GM12878 (cell line): ENCODE measurements at regions not wholly inside any gene's neighbourhood (a gene's known extent, or its start where the extent isn't known, plus 50 kb on each side); places are given as distances from the start of the nearest gene placed in this dataset.

Experiments used
- ATAC-seq: fragments of 200-7000 bp; cut with Tn5 transposase; 3 replicates; pipeline ENCODE4 v1.9.1; 2020; ENCODE audit warnings: mild to moderate bottlenecking, moderate library complexity
- BruUV-seq: library from RNA; stranded (reverse); fragments of 400-500 nt; replicated peaks from 2 replicates; lab custom pipeline; 2021; lab: Mats Ljungman, UMichigan
- CTCF ChIA-PET: fragments of 300-600 bp; sonication (Branson Sonifier 250); formaldehyde crosslinking; extraction: SDS; loops from one replicate; lab custom pipeline; 2021; ENCODE audit warnings: inconsistent platforms; lab: Yijun Ruan, JAX
- POLR2A ChIA-PET: fragments of 350-600 bp; formaldehyde crosslinking; extraction: SDS; loops from one replicate; lab custom pipeline; 2021; ENCODE audit warnings: inconsistent platforms; lab: Charles Lee
- RAD21 ChIA-PET: fragments of 300-600 bp; sonication (Branson Sonifier 250); formaldehyde crosslinking; loops from one replicate; lab custom pipeline; 2023; ENCODE audit warnings: antibody characterized with exemption; ENCODE audit not compliant: unreplicated experiment; lab: Charles Lee
- SMC1A ChIA-PET: fragments of 300-600 bp; sonication (Branson Sonifier 250); formaldehyde crosslinking; loops from one replicate; lab custom pipeline; 2023; ENCODE audit not compliant: unreplicated experiment, uncharacterized antibody; lab: Charles Lee
- DNase-seq: peaks from one replicate; pipeline ENCODE4 v3.0.0-alpha.2; 2011; ENCODE audit warnings: low read depth, low spot score
- FAIRE-seq: peaks from 3 replicates; lab custom pipeline; 2011; peaks lifted over from hg19 to GRCh38; lab: Jason Lieb, UNC
- H2AFZ ChIP-seq: 2 replicates; pipeline ENCODE4 v1.6.0; 2011; ENCODE audit warnings: low read depth, low read length, control low read depth; ENCODE audit not compliant: control insufficient read depth
- H3K27ac ChIP-seq: 2 replicates; pipeline ENCODE4 v1.5.1; 2011; ENCODE audit warnings: control low read depth; ENCODE audit not compliant: control insufficient read depth, insufficient read depth
- H3K27me3 ChIP-seq, 2 experiments: replicated peaks in 1 of 2; 2 replicates each; pipeline versions ENCODE4 v1.6.0 to v1.6.1; 2011; ENCODE audit warnings: low read length in 1 of 2; ENCODE audit not compliant: control insufficient read depth in 2 of 2, insufficient read depth in 2 of 2
- H3K36me3 ChIP-seq, 2 experiments: 2 replicates each; pipeline ENCODE4 v1.5.1; 2011; ENCODE audit warnings: low read length in 1 of 2; ENCODE audit not compliant: control insufficient read depth in 2 of 2, insufficient read depth in 2 of 2
- H3K4me1 ChIP-seq: 2 replicates; pipeline ENCODE4 v1.6.1; 2011; ENCODE audit warnings: mild to moderate bottlenecking, low read length, moderate library complexity, mixed read lengths; ENCODE audit not compliant: control insufficient read depth, insufficient read depth
- H3K4me2 ChIP-seq: 2 replicates; pipeline ENCODE4 v1.6.0; 2011; ENCODE audit warnings: control low read depth; ENCODE audit not compliant: control insufficient read depth, insufficient read depth
- H3K4me3 ChIP-seq: fragments of 200-600 bp; sonication (generic); 2 replicates; pipeline ENCODE4 v1.5.1; 2016
- H3K79me2 ChIP-seq: 2 replicates; pipeline ENCODE4 v1.6.0; 2011; ENCODE audit warnings: low read length; ENCODE audit not compliant: control insufficient read depth, insufficient read depth
- H3K9ac ChIP-seq: 2 replicates; pipeline ENCODE4 v1.8.0; 2011; ENCODE audit warnings: low read length, control low read depth, mixed read lengths; ENCODE audit not compliant: control insufficient read depth, insufficient read depth
- H3K9me3 ChIP-seq: replicated peaks from 3 replicates; pipeline ENCODE4 v1.5.1; 2011; ENCODE audit warnings: mild to moderate bottlenecking, low read length; ENCODE audit not compliant: control insufficient read depth, insufficient read depth
- H4K20me1 ChIP-seq: 2 replicates; pipeline ENCODE4 v1.6.0; 2011; ENCODE audit not compliant: control insufficient read depth, insufficient read depth
- BHLHE40 ChIP-seq, 2 experiments: fragments of 450-650 bp in 1 of 2; IDR thresholded peaks; 2 replicates each; pipeline ENCODE4 v1.6.1; 2011 to 2017; ENCODE audit warnings: low read depth in 2 of 2, borderline replicate concordance in 1 of 2, improper control_type of control experiment in 1 of 2, low read length in 1 of 2, mild to moderate bottlenecking in 1 of 2
- BRCA1 ChIP-seq: IDR thresholded peaks from 2 replicates; pipeline ENCODE4 v1.6.1; 2011; ENCODE audit warnings: low read depth, low read length, improper control_type of control experiment
- CHD1 ChIP-seq: IDR thresholded peaks from 2 replicates; pipeline ENCODE4 v1.6.1; 2012; ENCODE audit warnings: low read depth, low read length, improper control_type of control experiment
- DPF2 ChIP-seq: fragments of 450-650 bp; IDR thresholded peaks from 2 replicates; pipeline ENCODE4 v1.6.1; 2017; ENCODE audit warnings: mild to moderate bottlenecking
- ESRRA ChIP-seq: IDR thresholded peaks from 2 replicates; pipeline ENCODE4 v1.6.1; 2012; ENCODE audit warnings: mild to moderate bottlenecking, low read length, improper control_type of control experiment
- HDGF ChIP-seq: fragments of 450-650 bp; IDR thresholded peaks from 2 replicates; pipeline ENCODE4 v1.6.1; 2016; ENCODE audit warnings: antibody characterized with exemption
- IRF4 ChIP-seq: IDR thresholded peaks from 2 replicates; pipeline ENCODE4 v1.6.1; 2011; ENCODE audit warnings: low read depth, low read length
- NBN ChIP-seq: fragments of 450-650 bp; IDR thresholded peaks from 2 replicates; pipeline ENCODE4 v1.6.1; 2016
- RAD51 ChIP-seq: fragments of 450-650 bp; IDR thresholded peaks from 2 replicates; pipeline ENCODE4 v1.6.1; 2016; ENCODE audit warnings: moderate library complexity, mild to moderate bottlenecking, inconsistent platforms
- TAF1 ChIP-seq: IDR thresholded peaks from 2 replicates; pipeline ENCODE4 v1.6.1; 2011; ENCODE audit warnings: mild to moderate bottlenecking, low read depth, low read length, borderline replicate concordance
- ZNF217 ChIP-seq: fragments of 450-650 bp; IDR thresholded peaks from 2 replicates; pipeline ENCODE4 v1.6.1; 2017; ENCODE audit warnings: antibody characterized with exemption, mild to moderate bottlenecking
- WGBS: methylation state at CpG from one replicate; pipeline ENCODE4 v1.1.6; 2016; ENCODE audit warnings: low lambda C conversion rate; ENCODE audit not compliant: insufficient replicate concordance, insufficient coverage; ENCODE audit errors: missing lambda C conversion rate; 5-methylcytosine and 5-hydroxymethylcytosine counted together
- in situ Hi-C: fragments of 300-500 bp; cut with MboI; formaldehyde crosslinking; loops from 9 replicates; pipeline ENCODE4 v1.14.3; 2018; ENCODE audit warnings: mixed read lengths
- intact Hi-C: fragments of 100-400 bp; cut with micrococcal nuclease; formaldehyde crosslinking; loops from one replicate; pipeline ENCODE4 v1.14.2; 2022; ENCODE audit not compliant: unreplicated experiment
- TF ChIP-seq, protein P1 (sequence below): fragments of 450-650 bp; IDR thresholded peaks from 2 replicates; pipeline ENCODE4 v1.6.1; 2017; ENCODE audit warnings: borderline replicate concordance
- TF ChIP-seq, protein P2 (sequence below): fragments of 450-650 bp; IDR thresholded peaks from 2 replicates; pipeline ENCODE4 v1.6.1; 2016; ENCODE audit warnings: mild to moderate bottlenecking
- TF ChIP-seq, protein P3 (sequence below): fragments of 450-650 bp; IDR thresholded peaks from 2 replicates; pipeline ENCODE4 v1.6.1; 2017; ENCODE audit warnings: mild to moderate bottlenecking

DNA sequence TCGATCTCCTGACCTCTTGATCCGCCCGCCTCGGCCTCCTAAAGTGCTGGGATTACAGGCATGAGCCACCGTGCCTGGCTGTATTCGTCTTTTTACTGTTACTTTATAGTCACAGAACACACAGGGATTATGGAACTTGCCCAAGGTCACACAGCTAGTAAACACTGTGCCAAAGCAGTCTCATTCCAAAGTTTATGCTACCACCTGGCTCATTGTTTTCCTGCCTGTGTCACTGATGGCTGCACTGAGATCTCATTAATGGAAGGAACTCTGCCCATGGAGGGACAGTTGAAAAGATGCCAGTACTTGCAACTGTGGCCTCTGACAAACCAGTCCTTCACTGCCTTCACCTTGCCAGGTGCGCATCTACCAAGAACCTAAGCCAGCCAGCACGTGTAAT is 517.7 kb downstream of the BCOR start:
- ChIA-PET SMC1A (no interaction called here), RAD21 (no interaction called here), POLR2A (no interaction called here), CTCF (interaction anchor here (0.6 kb wide), 1 partner anchor 33 kb away, joined by 3 read pairs; no protein-coding TSS in a partner anchor)
- no peak overlapping the region for H3K27ac ChIP-seq
- no peaks in the 10 kb centered on the region for H3K27me3 ChIP-seq
- no peaks in the 10 kb centered on the region for H3K36me3 ChIP-seq
- ATAC-seq (no peak), DNase-seq (no peak), FAIRE-seq (no peak)
- no peaks in the 10 kb centered on the region for H4K20me1 ChIP-seq
- H2AFZ ChIP-seq: no peak overlapping the region
- no peaks in the 10 kb centered on the region; the same call in 1 of the 2 replicates for H3K4me1 ChIP-seq
- intact Hi-C loops: no loop called here
- H3K9ac ChIP-seq: no peak overlapping the region
- no peaks in the 10 kb centered on the region for H3K79me2 ChIP-seq
- TF ChIP-seq BHLHE40 (IDR thresholded peaks at IDR 0.05; ENCODE audit: borderline replicate concordance in 1 of 2, low read depth in 2 of 2, low read length in 1 of 2) (no peak), IRF4 (no peak), ZNF217 (no peak), ESRRA (no peak), RAD51 (no peak), TAF1 (no peak), NBN (no peak), CHD1 (no peak), BRCA1 (no peak), HDGF (no peak), DPF2 (no peak)
- TF ChIP-seq, protein P1, sequence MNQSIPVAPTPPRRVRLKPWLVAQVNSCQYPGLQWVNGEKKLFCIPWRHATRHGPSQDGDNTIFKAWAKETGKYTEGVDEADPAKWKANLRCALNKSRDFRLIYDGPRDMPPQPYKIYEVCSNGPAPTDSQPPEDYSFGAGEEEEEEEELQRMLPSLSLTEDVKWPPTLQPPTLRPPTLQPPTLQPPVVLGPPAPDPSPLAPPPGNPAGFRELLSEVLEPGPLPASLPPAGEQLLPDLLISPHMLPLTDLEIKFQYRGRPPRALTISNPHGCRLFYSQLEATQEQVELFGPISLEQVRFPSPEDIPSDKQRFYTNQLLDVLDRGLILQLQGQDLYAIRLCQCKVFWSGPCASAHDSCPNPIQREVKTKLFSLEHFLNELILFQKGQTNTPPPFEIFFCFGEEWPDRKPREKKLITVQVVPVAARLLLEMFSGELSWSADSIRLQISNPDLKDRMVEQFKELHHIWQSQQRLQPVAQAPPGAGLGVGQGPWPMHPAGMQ: no peak
- TF ChIP-seq, protein P2, sequence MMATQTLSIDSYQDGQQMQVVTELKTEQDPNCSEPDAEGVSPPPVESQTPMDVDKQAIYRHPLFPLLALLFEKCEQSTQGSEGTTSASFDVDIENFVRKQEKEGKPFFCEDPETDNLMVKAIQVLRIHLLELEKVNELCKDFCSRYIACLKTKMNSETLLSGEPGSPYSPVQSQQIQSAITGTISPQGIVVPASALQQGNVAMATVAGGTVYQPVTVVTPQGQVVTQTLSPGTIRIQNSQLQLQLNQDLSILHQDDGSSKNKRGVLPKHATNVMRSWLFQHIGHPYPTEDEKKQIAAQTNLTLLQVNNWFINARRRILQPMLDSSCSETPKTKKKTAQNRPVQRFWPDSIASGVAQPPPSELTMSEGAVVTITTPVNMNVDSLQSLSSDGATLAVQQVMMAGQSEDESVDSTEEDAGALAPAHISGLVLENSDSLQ: no peak
- TF ChIP-seq, protein P3, sequence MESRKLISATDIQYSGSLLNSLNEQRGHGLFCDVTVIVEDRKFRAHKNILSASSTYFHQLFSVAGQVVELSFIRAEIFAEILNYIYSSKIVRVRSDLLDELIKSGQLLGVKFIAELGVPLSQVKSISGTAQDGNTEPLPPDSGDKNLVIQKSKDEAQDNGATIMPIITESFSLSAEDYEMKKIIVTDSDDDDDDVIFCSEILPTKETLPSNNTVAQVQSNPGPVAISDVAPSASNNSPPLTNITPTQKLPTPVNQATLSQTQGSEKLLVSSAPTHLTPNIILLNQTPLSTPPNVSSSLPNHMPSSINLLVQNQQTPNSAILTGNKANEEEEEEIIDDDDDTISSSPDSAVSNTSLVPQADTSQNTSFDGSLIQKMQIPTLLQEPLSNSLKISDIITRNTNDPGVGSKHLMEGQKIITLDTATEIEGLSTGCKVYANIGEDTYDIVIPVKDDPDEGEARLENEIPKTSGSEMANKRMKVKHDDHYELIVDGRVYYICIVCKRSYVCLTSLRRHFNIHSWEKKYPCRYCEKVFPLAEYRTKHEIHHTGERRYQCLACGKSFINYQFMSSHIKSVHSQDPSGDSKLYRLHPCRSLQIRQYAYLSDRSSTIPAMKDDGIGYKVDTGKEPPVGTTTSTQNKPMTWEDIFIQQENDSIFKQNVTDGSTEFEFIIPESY: no peak
- no peak overlapping the region for H3K4me2 ChIP-seq
- H3K4me3 ChIP-seq: no peak overlapping the region
- in situ Hi-C loops: no loop called here
- WGBS: 68% methylated on average over 8 of the region's 8 CpGs
- no TSS peak for BruUV-seq
- H3K9me3 ChIP-seq: no peaks in the 10 kb centered on the region; the same call in 2 of the 3 replicates
